Stimulated activated memory B cell treated with anti-CD40 and anti-IgM and Interleukin-4, amounts not matched to agents 10 μg/mL and 1 μg/mL and 100 μg/mL, for 72 hours (primary cell): ENCODE measurements at regions not wholly inside any gene's neighbourhood (a gene's known extent, or its start where the extent isn't known, plus 50 kb on each side); places are given as distances from the start of the nearest gene placed in this dataset.

Source experiments
- ATAC-seq: fragments of 150-1000 bp; cut with Tn5 transposase; 2 replicates; pipeline ENCODE4 v1.10.0; 2021
- H3K27ac Mint-ChIP-seq: one replicate; pipeline ENCODE4 v1.8.0; 2022; ENCODE audit warnings: mild to moderate bottlenecking, mixed read lengths
- H3K27me3 Mint-ChIP-seq: one replicate; pipeline ENCODE4 v1.8.0; 2022; ENCODE audit warnings: mixed read lengths
- H3K36me3 Mint-ChIP-seq: one replicate; pipeline ENCODE4 v1.8.0; 2022; ENCODE audit warnings: mixed read lengths
- H3K4me1 Mint-ChIP-seq: one replicate; pipeline ENCODE4 v1.8.0; 2022; ENCODE audit warnings: mixed read lengths
- H3K4me3 Mint-ChIP-seq: one replicate; pipeline ENCODE4 v1.8.0; 2022; ENCODE audit warnings: mild to moderate bottlenecking, moderate library complexity, mixed read lengths
- H3K9me3 Mint-ChIP-seq: one replicate; pipeline ENCODE4 v1.8.0; 2022; ENCODE audit warnings: mixed read lengths

GRCh38 chr5:44001236-44001635 is 388.0 kb downstream of the FGF10 start:
- Mint-ChIP-seq H3K4me1 (no peaks in the 10 kb centered on the region), H3K9me3 (peaks cover 3% of the 10 kb centered on the region), H3K36me3 (no peaks in the 10 kb centered on the region), H3K27me3 (no peaks in the 10 kb centered on the region), H3K4me3 (no peak overlapping the region), H3K27ac (no peak overlapping the region)
- no peak for ATAC-seq

- Mint-ChIP-seq H3K9me3 (no peaks in the 10 kb centered on the region), H3K36me3 (no peaks in the 10 kb centered on the region), H3K27ac (no peak overlapping the region), H3K4me3 (no peak overlapping the region), H3K4me1 (no peaks in the 10 kb centered on the region), H3K27me3 (no peaks in the 10 kb centered on the region)
- ATAC-seq, result no peak
These were observed 391.5 kb downstream of the FGF10 start for GRCh38 chr5:43997647-43998272.

GRCh38 chr5:43996221-43996620 is 393.0 kb downstream of the FGF10 start:
- no peaks in the 10 kb centered on the region for H3K9me3 Mint-ChIP-seq
- no peak overlapping the region for H3K4me3 Mint-ChIP-seq
- no peaks in the 10 kb centered on the region for H3K36me3 Mint-ChIP-seq
- ATAC-seq, result no peak
- H3K27me3 Mint-ChIP-seq, result no peaks in the 10 kb centered on the region
- no peaks in the 10 kb centered on the region for H3K4me1 Mint-ChIP-seq
- H3K27ac Mint-ChIP-seq, result no peak overlapping the region

GRCh38 chr5:43994352-43994708 is 391.4 kb downstream of the NNT start:
- Mint-ChIP-seq H3K36me3 (no peaks in the 10 kb centered on the region), H3K4me1 (no peaks in the 10 kb centered on the region), H3K27ac (no peak overlapping the region), H3K9me3 (no peaks in the 10 kb centered on the region), H3K27me3 (no peaks in the 10 kb centered on the region), H3K4me3 (no peak overlapping the region)
- no peak for ATAC-seq

GRCh38 chr5:43993634-43994351 is 390.8 kb downstream of the NNT start:
- H3K36me3 Mint-ChIP-seq, result no peaks in the 10 kb centered on the region
- ATAC-seq, result no peak
- H3K27ac Mint-ChIP-seq, result no peak overlapping the region
- H3K4me1 Mint-ChIP-seq, result no peaks in the 10 kb centered on the region
- no peaks in the 10 kb centered on the region for H3K9me3 Mint-ChIP-seq
- H3K4me3 Mint-ChIP-seq, result no peak overlapping the region
- no peaks in the 10 kb centered on the region for H3K27me3 Mint-ChIP-seq

GRCh38 chr5:43985411-43985810 is 382.4 kb downstream of the NNT start:
- Mint-ChIP-seq H3K36me3 (no peaks in the 10 kb centered on the region), H3K4me1 (no peaks in the 10 kb centered on the region), H3K27me3 (no peaks in the 10 kb centered on the region), H3K9me3 (no peaks in the 10 kb centered on the region), H3K4me3 (no peak overlapping the region), H3K27ac (no peak overlapping the region)
- no peak for ATAC-seq

- H3K4me1 Mint-ChIP-seq, result no peaks in the 10 kb centered on the region
- H3K27me3 Mint-ChIP-seq, result no peaks in the 10 kb centered on the region
- no peaks in the 10 kb centered on the region for H3K36me3 Mint-ChIP-seq
- peaks cover 4% of the 10 kb centered on the region for H3K9me3 Mint-ChIP-seq
- no peak for ATAC-seq
- H3K4me3 Mint-ChIP-seq, result no peak overlapping the region
- no peak overlapping the region for H3K27ac Mint-ChIP-seq
These were observed 378.6 kb downstream of the NNT start for GRCh38 chr5:43981556-43981955.

GRCh38 chr5:43973908-43974307 is 370.9 kb downstream of the NNT start:
- Mint-ChIP-seq H3K27me3 (no peaks in the 10 kb centered on the region), H3K36me3 (no peaks in the 10 kb centered on the region), H3K4me1 (no peaks in the 10 kb centered on the region), H3K9me3 (peaks cover 5% of the 10 kb centered on the region), H3K4me3 (no peak overlapping the region), H3K27ac (no peak overlapping the region)
- ATAC-seq, result no peak

- Mint-ChIP-seq H3K27me3 (no peaks in the 10 kb centered on the region), H3K4me1 (no peaks in the 10 kb centered on the region), H3K36me3 (no peaks in the 10 kb centered on the region), H3K9me3 (peaks cover 2% of the 10 kb centered on the region), H3K4me3 (no peak overlapping the region), H3K27ac (no peak overlapping the region)
- ATAC-seq, result no peak
These were observed 370.3 kb downstream of the NNT start for GRCh38 chr5:43973318-43973717.

GRCh38 chr5:43967165-43967564 is 364.2 kb downstream of the NNT start:
- Mint-ChIP-seq H3K27ac (no peak overlapping the region), H3K36me3 (no peaks in the 10 kb centered on the region), H3K27me3 (no peaks in the 10 kb centered on the region), H3K4me3 (no peak overlapping the region), H3K4me1 (no peaks in the 10 kb centered on the region), H3K9me3 (peaks cover 20% of the 10 kb centered on the region)
- no peak for ATAC-seq

GRCh38 chr5:43959144-43959543 is 356.2 kb downstream of the NNT start:
- no peak overlapping the region for H3K4me3 Mint-ChIP-seq
- H3K4me1 Mint-ChIP-seq, result no peaks in the 10 kb centered on the region
- no peak for ATAC-seq
- H3K27ac Mint-ChIP-seq, result no peak overlapping the region
- no peaks in the 10 kb centered on the region for H3K27me3 Mint-ChIP-seq
- H3K9me3 Mint-ChIP-seq, result peaks cover 23% of the 10 kb centered on the region
- H3K36me3 Mint-ChIP-seq, result no peaks in the 10 kb centered on the region

- no peak overlapping the region for H3K4me3 Mint-ChIP-seq
- no peaks in the 10 kb centered on the region for H3K4me1 Mint-ChIP-seq
- no peaks in the 10 kb centered on the region for H3K27me3 Mint-ChIP-seq
- H3K27ac Mint-ChIP-seq, result no peak overlapping the region
- no peaks in the 10 kb centered on the region for H3K36me3 Mint-ChIP-seq
- ATAC-seq, result no peak
- H3K9me3 Mint-ChIP-seq, result peaks cover 14% of the 10 kb centered on the region
These were observed 345.0 kb downstream of the NNT start for GRCh38 chr5:43947935-43948334.

GRCh38 chr5:43941806-43942205 is 338.8 kb downstream of the NNT start:
- H3K27ac Mint-ChIP-seq, result no peak overlapping the region
- H3K36me3 Mint-ChIP-seq, result no peaks in the 10 kb centered on the region
- H3K27me3 Mint-ChIP-seq, result no peaks in the 10 kb centered on the region
- H3K4me3 Mint-ChIP-seq, result no peak overlapping the region
- no peak for ATAC-seq
- peaks cover 23% of the 10 kb centered on the region for H3K9me3 Mint-ChIP-seq
- no peaks in the 10 kb centered on the region for H3K4me1 Mint-ChIP-seq

GRCh38 chr5:43940562-43940961 is 337.6 kb downstream of the NNT start:
- Mint-ChIP-seq H3K27me3 (no peaks in the 10 kb centered on the region), H3K4me1 (no peaks in the 10 kb centered on the region), H3K4me3 (no peak overlapping the region), H3K36me3 (no peaks in the 10 kb centered on the region), H3K9me3 (peaks cover 19% of the 10 kb centered on the region), H3K27ac (no peak overlapping the region)
- no peak for ATAC-seq

- Mint-ChIP-seq H3K27ac (no peak overlapping the region), H3K4me3 (no peak overlapping the region), H3K4me1 (no peaks in the 10 kb centered on the region), H3K9me3 (peaks cover 2% of the 10 kb centered on the region), H3K27me3 (no peaks in the 10 kb centered on the region), H3K36me3 (no peaks in the 10 kb centered on the region)
- ATAC-seq, result no peak
These were observed 323.9 kb downstream of the NNT start for GRCh38 chr5:43926923-43927322.

- no peak overlapping the region for H3K27ac Mint-ChIP-seq
- no peaks in the 10 kb centered on the region for H3K9me3 Mint-ChIP-seq
- no peaks in the 10 kb centered on the region for H3K4me1 Mint-ChIP-seq
- ATAC-seq, result no peak
- no peak overlapping the region for H3K4me3 Mint-ChIP-seq
- no peaks in the 10 kb centered on the region for H3K27me3 Mint-ChIP-seq
- H3K36me3 Mint-ChIP-seq, result no peaks in the 10 kb centered on the region
These were observed 317.4 kb downstream of the NNT start for GRCh38 chr5:43920422-43920821.
